Activated CD4-positive, CD25-positive, alpha-beta regulatory T cell treated with anti-CD3 and anti-CD28 coated beads, Interleukin-2, amount 50 U/mL, for 16 hours (primary cell): ENCODE measurements at regions not wholly inside any gene's neighbourhood (a gene's known extent, or its start where the extent isn't known, plus 50 kb on each side); places are given as distances from the start of the nearest gene placed in this dataset.
"Not testable (repeated sequence)": the region's sequence is repeated elsewhere in the genome, so short reads cannot be mapped to it uniquely, and the experiment has no call there.

Experiments used
- DNase-seq: peaks from one replicate; pipeline ENCODE4 v3.0.0-alpha.2; 2020; ENCODE audit warnings: low read depth, low spot score

- DNase-seq = no peak
Observed at GRCh38 chr1:168825820-168826219, 96.8 kb upstream of the DPT start.

- DNase-seq = no peak
Observed at GRCh38 chr1:168826269-168826668, 97.3 kb upstream of the DPT start.

- DNase-seq = no peak
Observed at GRCh38 chr1:168827557-168827956, 98.6 kb upstream of the DPT start.

GRCh38 chr1:168829876-168830275, 100.9 kb upstream of the DPT start:
- no peak for DNase-seq

- DNase-seq = no peak
Observed at GRCh38 chr1:168830562-168830961, 101.6 kb upstream of the DPT start.

- DNase-seq = no peak
Observed at GRCh38 chr1:168832661-168833060, 103.7 kb upstream of the DPT start.

- no peak for DNase-seq
Observed at GRCh38 chr1:168833362-168833761, 104.4 kb upstream of the DPT start.

GRCh38 chr1:168833801-168834224, 104.8 kb upstream of the DPT start:
- DNase-seq = no peak

GRCh38 chr1:168834225-168834872, 105.3 kb upstream of the DPT start:
- no peak for DNase-seq

- DNase-seq = no peak
Observed at GRCh38 chr1:168835176-168835575, 106.2 kb upstream of the DPT start.

GRCh38 chr1:168835791-168836190, 106.8 kb upstream of the DPT start:
- DNase-seq = no peak

- no peak for DNase-seq
Observed at GRCh38 chr1:168836469-168836868, 107.5 kb upstream of the DPT start.

GRCh38 chr1:168837230-168837629, 108.2 kb upstream of the DPT start:
- not testable (repeated sequence) for DNase-seq

- no peak for DNase-seq
Observed at GRCh38 chr1:168842306-168842705, 113.3 kb upstream of the DPT start.

GRCh38 chr1:168842916-168843315, 113.9 kb upstream of the DPT start:
- no peak for DNase-seq

- DNase-seq = no peak
Observed at GRCh38 chr1:168843401-168843800, 114.4 kb upstream of the DPT start.

GRCh38 chr1:168843950-168844349, 114.9 kb upstream of the DPT start:
- no peak for DNase-seq

GRCh38 chr1:168845140-168845539, 116.1 kb upstream of the DPT start:
- DNase-seq = no peak

GRCh38 chr1:168848051-168848450, 119.0 kb upstream of the DPT start:
- DNase-seq = no peak

- no peak for DNase-seq
Observed at GRCh38 chr1:168861421-168862004, 132.5 kb upstream of the DPT start.

- no peak for DNase-seq
Observed at GRCh38 chr1:168863772-168864171, 134.8 kb upstream of the DPT start.

GRCh38 chr1:168864266-168864665, 135.3 kb upstream of the DPT start:
- no peak for DNase-seq

- no peak for DNase-seq
Observed at GRCh38 chr1:168865850-168866620, 137.0 kb upstream of the DPT start.
